NCI-H1694 (cell line): ENCODE measurements at regions not wholly inside any gene's neighbourhood (a gene's known extent, or its start where the extent isn't known, plus 50 kb on each side); places are given as distances from the start of the nearest gene placed in this dataset.

ENCODE experiments used
- DNase-seq: peaks from one replicate; lab custom pipeline; 2025; lab: John Stamatoyannopoulos, UW

GRCh38 chr18:2312440-2312839, 258.9 kb downstream of the METTL4 start:
- no peak for DNase-seq

DNA sequence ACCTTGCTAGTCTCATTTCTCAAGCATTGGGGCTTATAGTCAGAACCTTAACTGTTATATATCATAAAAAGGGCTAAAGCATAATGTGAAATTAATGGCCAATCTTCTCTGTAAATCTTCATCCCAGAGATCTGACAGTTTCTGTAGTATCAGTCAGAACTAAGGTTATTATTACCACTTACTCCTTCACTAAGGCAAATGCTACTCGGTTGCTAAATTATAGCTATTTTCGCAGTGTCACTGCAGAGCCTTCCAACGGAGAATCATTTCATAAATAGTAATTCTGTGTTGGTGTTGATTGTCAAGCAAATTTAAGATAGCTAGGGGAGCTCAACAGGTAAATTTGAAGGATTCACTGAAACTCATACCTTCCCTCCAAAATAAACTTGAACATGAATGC, 258.0 kb downstream of the METTL4 start:
- DNase-seq: no peak

- DNase-seq: no peak
These were observed 255.1 kb downstream of the METTL4 start for GRCh38 chr18:2316082-2316750.

- no peak for DNase-seq
These were observed 254.3 kb downstream of the METTL4 start for GRCh38 chr18:2316751-2317696.

GRCh38 chr18:2324459-2324858, 246.8 kb downstream of the METTL4 start:
- no peak for DNase-seq

DNA sequence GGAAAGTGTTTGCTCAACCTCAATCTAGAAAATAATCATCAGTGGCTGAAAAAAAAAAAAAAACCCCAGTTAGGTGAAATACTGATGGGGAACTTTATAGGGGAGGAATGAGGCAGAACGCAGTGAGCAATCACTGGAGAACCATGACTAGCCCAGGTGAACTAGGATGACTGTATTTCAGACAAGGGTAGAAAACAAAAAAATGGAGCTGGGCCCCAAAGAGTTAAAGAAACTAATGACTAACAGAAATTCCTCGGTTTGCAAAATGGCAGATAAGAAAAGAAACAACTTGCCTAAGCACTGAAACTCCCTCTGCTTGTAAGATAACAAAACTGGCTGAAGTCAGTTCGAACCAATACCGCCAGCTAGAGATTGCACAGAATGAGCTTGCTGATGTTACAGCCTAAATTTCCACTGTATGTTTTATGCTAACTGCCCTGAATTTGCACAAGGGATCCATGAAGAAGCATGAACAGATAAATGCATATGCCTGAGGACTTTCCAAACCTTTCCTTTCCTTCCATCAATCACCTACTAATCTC, 245.9 kb downstream of the METTL4 start:
- no peak for DNase-seq

GRCh38 chr18:2325933-2326332, 245.4 kb downstream of the METTL4 start:
- no peak for DNase-seq

- DNase-seq: no peak
These were observed 244.3 kb downstream of the METTL4 start for GRCh38 chr18:2326999-2327398.

- no peak for DNase-seq
These were observed 240.5 kb downstream of the METTL4 start for GRCh38 chr18:2330764-2331163.

- DNase-seq: no peak
These were observed 239.8 kb downstream of the METTL4 start for GRCh38 chr18:2331491-2331890.

- DNase-seq: no peak
These were observed 234.5 kb downstream of the METTL4 start for GRCh38 chr18:2336690-2337392.

GRCh38 chr18:2337552-2338141, 233.7 kb downstream of the METTL4 start:
- no peak for DNase-seq

DNA sequence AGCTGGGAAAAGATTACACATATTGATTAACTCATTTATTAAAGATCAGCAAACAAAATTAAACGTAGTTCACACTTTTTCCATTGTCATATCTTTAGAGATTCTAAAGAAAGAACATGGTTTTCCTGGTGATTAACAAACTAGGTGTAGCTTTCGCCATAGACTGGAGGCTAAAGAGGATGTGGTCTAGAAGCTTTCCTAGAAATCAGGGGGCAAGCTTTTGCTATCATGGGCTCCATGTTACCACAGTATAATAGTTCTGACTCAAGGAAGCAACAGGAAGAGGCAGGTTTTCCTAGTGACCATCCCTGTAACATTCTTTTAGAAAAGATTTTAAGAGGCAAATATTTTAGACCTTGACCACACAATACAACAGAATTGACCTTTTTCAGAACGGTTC, 232.7 kb downstream of the METTL4 start:
- DNase-seq: no peak

- DNase-seq: no peak
These were observed 231.0 kb downstream of the METTL4 start for GRCh38 chr18:2340335-2340734.

GRCh38 chr18:2348003-2348402, 223.3 kb downstream of the METTL4 start:
- DNase-seq: no peak

GRCh38 chr18:2351126-2351850, 220.0 kb downstream of the METTL4 start:
- DNase-seq: no peak

- no peak for DNase-seq
These were observed 217.0 kb downstream of the METTL4 start for GRCh38 chr18:2354292-2354691.

GRCh38 chr18:2356906-2357305, 214.4 kb downstream of the METTL4 start:
- no peak for DNase-seq

GRCh38 chr18:2360861-2361260, 210.4 kb downstream of the METTL4 start:
- no peak for DNase-seq

DNA sequence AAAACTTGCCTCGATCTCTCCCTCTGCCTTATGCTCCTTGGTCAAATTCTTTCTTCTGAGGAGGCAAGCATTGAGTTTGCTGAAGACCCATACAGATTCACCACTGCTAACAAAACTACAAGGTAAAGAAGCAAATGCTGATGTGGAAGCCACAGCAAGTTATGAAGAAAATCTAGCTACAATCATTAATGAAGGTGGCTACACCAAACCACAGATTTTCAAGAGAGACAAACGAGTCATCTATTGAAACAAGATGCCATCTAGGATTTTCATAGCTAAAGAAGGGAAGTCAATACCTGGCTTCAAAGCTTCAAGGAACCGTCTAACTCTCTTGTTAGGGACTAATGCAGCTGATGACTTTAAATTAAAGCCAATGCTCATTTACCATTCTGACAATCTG, 203.2 kb downstream of the METTL4 start:
- no peak for DNase-seq

- no peak for DNase-seq
These were observed 194.6 kb downstream of the METTL4 start for GRCh38 chr18:2376707-2377106.
